ENCODE measurements at regions not wholly inside any gene's neighbourhood (a gene's known extent, or its start where the extent isn't known, plus 50 kb on each side); places are given as distances from the start of the nearest gene placed in this dataset.

DNA sequence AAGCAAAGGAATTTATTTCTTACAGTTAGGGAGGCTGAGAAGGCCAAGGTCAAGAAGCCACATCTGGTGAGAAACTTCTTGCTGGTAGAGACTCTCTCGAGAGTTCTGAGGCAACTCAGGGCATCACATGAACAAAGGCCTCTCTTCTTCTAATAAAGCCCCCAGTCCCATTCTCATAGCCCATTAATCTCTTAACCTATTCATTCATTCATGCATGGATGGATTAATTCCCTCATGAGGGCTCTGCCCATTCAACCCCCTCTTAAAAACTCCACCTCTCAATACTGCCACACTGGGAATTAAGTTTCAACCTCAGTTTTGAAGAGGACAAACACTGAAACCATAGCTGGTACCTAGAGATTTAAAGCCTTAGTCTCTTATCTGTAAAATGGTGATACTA is 217.9 kb upstream of the SPTLC3 start:
- TF ChIP-seq, protein P1, sequence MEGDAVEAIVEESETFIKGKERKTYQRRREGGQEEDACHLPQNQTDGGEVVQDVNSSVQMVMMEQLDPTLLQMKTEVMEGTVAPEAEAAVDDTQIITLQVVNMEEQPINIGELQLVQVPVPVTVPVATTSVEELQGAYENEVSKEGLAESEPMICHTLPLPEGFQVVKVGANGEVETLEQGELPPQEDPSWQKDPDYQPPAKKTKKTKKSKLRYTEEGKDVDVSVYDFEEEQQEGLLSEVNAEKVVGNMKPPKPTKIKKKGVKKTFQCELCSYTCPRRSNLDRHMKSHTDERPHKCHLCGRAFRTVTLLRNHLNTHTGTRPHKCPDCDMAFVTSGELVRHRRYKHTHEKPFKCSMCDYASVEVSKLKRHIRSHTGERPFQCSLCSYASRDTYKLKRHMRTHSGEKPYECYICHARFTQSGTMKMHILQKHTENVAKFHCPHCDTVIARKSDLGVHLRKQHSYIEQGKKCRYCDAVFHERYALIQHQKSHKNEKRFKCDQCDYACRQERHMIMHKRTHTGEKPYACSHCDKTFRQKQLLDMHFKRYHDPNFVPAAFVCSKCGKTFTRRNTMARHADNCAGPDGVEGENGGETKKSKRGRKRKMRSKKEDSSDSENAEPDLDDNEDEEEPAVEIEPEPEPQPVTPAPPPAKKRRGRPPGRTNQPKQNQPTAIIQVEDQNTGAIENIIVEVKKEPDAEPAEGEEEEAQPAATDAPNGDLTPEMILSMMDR (IDR thresholded peaks at IDR 0.05), result no peak
- TF ChIP-seq EZH2 (IDR thresholded peaks at IDR 0.05; ENCODE audit: borderline replicate concordance, insufficient read depth, low read depth, low read length, poor library complexity, severe bottlenecking), result no peak

All from B cell (primary cell).